Astrocyte of the spinal cord (primary cell): ENCODE measurements at regions not wholly inside any gene's neighbourhood (a gene's known extent, or its start where the extent isn't known, plus 50 kb on each side); places are given as distances from the start of the nearest gene placed in this dataset.

Experiments
- DNase-seq: peaks from one replicate; pipeline ENCODE4 v3.0.0; 2011; ENCODE audit warnings: low read depth, low spot score
- H3K4me3 ChIP-seq: 2 replicates; pipeline ENCODE4 v1.5.1; 2011; ENCODE audit warnings: low read depth, mild to moderate bottlenecking, low read length, moderate library complexity
- CTCF ChIP-seq: IDR thresholded peaks from 2 replicates; pipeline ENCODE4 v1.5.1; 2012; ENCODE audit warnings: low read depth, mild to moderate bottlenecking, low read length, inconsistent platforms
- in situ Hi-C: cut with HindIII; loops from 2 replicates; pipeline ENCODE4 v1.10.0; 2017; ENCODE audit warnings: low sequenced_read_pairs

GRCh38 chr2:8628866-8629209 is 53.0 kb upstream of the ID2 start:
- TF ChIP-seq CTCF = no peak
- in situ Hi-C loops = no loop called here
- H3K4me3 ChIP-seq = no peak overlapping the region
- no peak for DNase-seq

DNA sequence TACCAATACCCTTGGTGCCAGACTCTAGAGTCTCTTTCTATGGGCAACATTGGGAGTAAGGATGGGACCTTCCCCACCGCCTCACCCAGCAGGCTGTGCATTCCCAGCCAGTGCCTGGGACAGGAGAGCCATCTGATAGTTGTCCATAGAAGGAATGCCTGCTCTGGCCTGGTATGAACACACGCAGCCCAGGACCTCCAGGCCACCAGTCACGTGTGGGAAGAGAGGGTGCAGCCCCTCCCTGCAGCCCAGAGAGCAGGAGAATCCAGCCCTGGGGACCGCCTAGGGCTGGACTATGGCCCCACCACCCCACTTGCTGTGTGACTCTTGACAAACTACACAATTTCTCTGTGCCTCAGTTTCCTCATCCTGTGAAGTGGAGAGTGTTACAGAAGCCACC is 52.5 kb upstream of the ID2 start:
- no peak for TF ChIP-seq CTCF
- in situ Hi-C loops = no loop called here
- no peak overlapping the region for H3K4me3 ChIP-seq
- no peak for DNase-seq

GRCh38 chr2:8630676-8631464 is 51.0 kb upstream of the ID2 start:
- in situ Hi-C loops = no loop called here
- TF ChIP-seq CTCF = no peak
- no peak for DNase-seq
- H3K4me3 ChIP-seq = no peak overlapping the region

DNA sequence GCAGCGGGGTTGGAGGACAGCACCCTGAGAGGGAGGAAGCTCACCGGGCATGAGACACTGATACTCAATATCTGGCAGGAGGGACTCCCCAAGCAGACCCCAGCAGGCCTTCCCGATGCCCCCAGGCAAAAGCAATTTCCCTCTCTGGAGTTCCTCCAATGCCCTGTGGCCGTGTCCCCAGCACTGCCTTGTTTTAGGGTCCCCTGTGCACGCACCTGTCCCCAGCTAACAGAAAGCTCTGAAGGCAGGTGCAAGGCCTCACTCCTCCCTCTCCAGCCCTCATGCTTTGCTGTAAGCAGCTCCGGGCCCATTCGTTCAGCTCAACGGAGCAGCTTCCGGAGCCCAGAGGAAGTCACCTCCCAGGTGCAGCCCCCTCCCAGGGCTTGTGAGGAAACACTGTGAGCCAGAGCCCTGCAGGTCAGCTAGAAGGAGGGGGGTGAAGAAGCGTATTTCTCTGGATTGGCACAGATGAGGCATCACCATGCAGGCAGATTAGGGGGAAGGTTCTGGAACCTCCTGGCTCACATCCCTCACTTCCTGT is 50.3 kb upstream of the ID2 start:
- no peak for DNase-seq
- in situ Hi-C loops = no loop called here
- no peak overlapping the region for H3K4me3 ChIP-seq
- TF ChIP-seq CTCF = no peak
